C4-2B (cell line): ENCODE measurements at regions not wholly inside any gene's neighbourhood (a gene's known extent, or its start where the extent isn't known, plus 50 kb on each side); places are given as distances from the start of the nearest gene placed in this dataset.

Source experiments
- H3K27ac ChIP-seq: fragments of 450-650 bp; 2 replicates; pipeline ENCODE4 v1.5.1; 2017
- CTCF ChIP-seq: fragments of 450-650 bp; conservative IDR thresholded peaks from 2 replicates; pipeline ENCODE4 v1.5.1; 2017; ENCODE audit warnings: mild to moderate bottlenecking
- ZFX ChIP-seq: fragments of 450-650 bp; IDR thresholded peaks from 2 replicates; pipeline ENCODE4 v1.6.1; 2017

GRCh38 chr2:219919506-219919905, 292.1 kb downstream of the SLC4A3 start:
- H3K27ac ChIP-seq = no peak overlapping the region
- TF ChIP-seq CTCF (no peak), ZFX (no peak)

- TF ChIP-seq ZFX = no peak
- no peak for TF ChIP-seq CTCF
- no peak overlapping the region for H3K27ac ChIP-seq
These were observed 302.4 kb downstream of the SLC4A3 start for GRCh38 chr2:219929835-219930234.

DNA sequence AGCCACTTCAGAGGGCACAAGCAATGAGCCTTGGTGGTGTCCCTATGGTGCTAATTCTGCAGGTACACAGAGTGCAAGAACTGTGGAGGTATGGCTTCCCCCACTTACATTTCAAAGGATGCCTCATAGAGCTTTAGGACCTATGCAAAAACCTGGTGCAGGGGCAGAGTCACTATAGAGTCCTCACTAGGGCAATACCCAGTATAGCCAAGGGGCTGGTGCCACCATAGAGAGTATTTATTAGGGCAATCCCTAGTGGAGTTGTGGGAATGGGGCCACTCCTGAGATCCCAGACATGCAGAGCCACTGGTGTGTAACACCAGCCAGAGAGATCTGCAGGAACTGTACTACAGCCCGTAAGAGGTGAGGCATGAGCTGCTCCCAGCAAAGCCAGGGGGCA, 312.2 kb downstream of the SLC4A3 start:
- no peak overlapping the region for H3K27ac ChIP-seq
- no peak for TF ChIP-seq ZFX
- TF ChIP-seq CTCF = no peak

DNA sequence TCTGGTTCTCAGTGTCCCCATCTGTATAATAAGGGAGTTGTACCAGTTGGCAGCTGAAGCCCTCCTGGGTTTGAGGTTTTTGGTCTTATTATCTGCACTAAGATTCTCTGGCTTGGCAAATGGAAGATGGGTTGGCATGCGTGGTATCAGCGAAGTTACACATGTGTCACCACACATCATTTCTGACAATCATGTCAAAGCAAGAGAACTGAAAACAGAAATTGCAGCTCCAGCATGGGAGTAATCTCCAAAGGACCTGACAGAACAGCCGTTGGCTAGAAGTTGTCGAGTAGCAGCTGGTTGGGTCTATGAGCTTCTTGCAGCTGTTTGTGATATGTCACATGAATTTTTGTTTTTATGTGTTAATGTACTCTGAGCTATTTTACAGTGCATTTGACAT, 317.4 kb downstream of the SLC4A3 start:
- no peak overlapping the region for H3K27ac ChIP-seq
- no peak for TF ChIP-seq CTCF

- TF ChIP-seq ZFX = no peak
- TF ChIP-seq CTCF = no peak
These were observed 318.6 kb downstream of the SLC4A3 start for GRCh38 chr2:219946021-219946420.

GRCh38 chr2:219946529-219946928, 319.1 kb downstream of the SLC4A3 start:
- TF ChIP-seq CTCF (no peak), ZFX (no peak)
- no peak overlapping the region for H3K27ac ChIP-seq

More at GRCh38 chr2:219946021-219946420, 318.6 kb downstream of the SLC4A3 start:
- no peak overlapping the region for H3K27ac ChIP-seq

- no peak overlapping the region for H3K27ac ChIP-seq
- TF ChIP-seq CTCF (no peak), ZFX (no peak)
These were observed 320.1 kb downstream of the SLC4A3 start for GRCh38 chr2:219947575-219947974.
